Immature natural killer cell (primary cell): ENCODE measurements at regions not wholly inside any gene's neighbourhood (a gene's known extent, or its start where the extent isn't known, plus 50 kb on each side); places are given as distances from the start of the nearest gene placed in this dataset.
"Not testable (repeated sequence)": the region's sequence is repeated elsewhere in the genome, so short reads cannot be mapped to it uniquely, and the experiment has no call there.

ENCODE experiments used
- DNase-seq, 3 donors: peaks; one replicate each; pipeline ENCODE4 v3.0.0; 2022; ENCODE audit warnings: mixed read lengths in 1 of 3
- H3K27ac Mint-ChIP-seq, 6 donors: one replicate each; pipeline ENCODE4 v1.8.0; 2020; ENCODE audit warnings: mixed read lengths in 6 of 6, mild to moderate bottlenecking in 5 of 6, inconsistent platforms in 4 of 6, moderate library complexity in 3 of 6
- H3K27me3 Mint-ChIP-seq, 3 donors: one replicate each; pipeline ENCODE4 v1.8.0; 2020 to 2021; ENCODE audit warnings: low read depth in 3 of 3, mild to moderate bottlenecking in 3 of 3, mixed read lengths in 3 of 3, moderate library complexity in 3 of 3, inconsistent platforms in 1 of 3
- H3K36me3 Mint-ChIP-seq, 3 donors: one replicate each; pipeline ENCODE4 v1.8.0; 2020; ENCODE audit warnings: mixed read lengths in 3 of 3, inconsistent platforms in 2 of 3, mild to moderate bottlenecking in 2 of 3
- H3K4me1 Mint-ChIP-seq, 2 donors: one replicate each; pipeline ENCODE4 v1.8.0; 2020; ENCODE audit warnings: inconsistent platforms in 2 of 2, mild to moderate bottlenecking in 2 of 2, mixed read lengths in 2 of 2, moderate library complexity in 1 of 2
- H3K4me3 Mint-ChIP-seq, 5 donors: one replicate each; pipeline ENCODE4 v1.8.0; 2020; ENCODE audit warnings: mild to moderate bottlenecking in 5 of 5, mixed read lengths in 5 of 5, inconsistent platforms in 3 of 5, moderate library complexity in 3 of 5
- H3K9me3 Mint-ChIP-seq, 6 donors: one replicate each; pipeline ENCODE4 v1.8.0; 2020; ENCODE audit warnings: mild to moderate bottlenecking in 6 of 6, mixed read lengths in 6 of 6, inconsistent platforms in 4 of 6, moderate library complexity in 3 of 6

GRCh38 chr9:19643875-19644274 is 145.0 kb downstream of the SLC24A2 start:
- H3K9me3 Mint-ChIP-seq, result peaks cover 0 to 2% (median 0%) of the 10 kb centered on the region in 6 donors
- peaks cover 0 to 7% (median 3%) of the 10 kb centered on the region in 3 donors for H3K27me3 Mint-ChIP-seq
- no peak for DNase-seq
- no peaks in the 10 kb centered on the region for H3K36me3 Mint-ChIP-seq
- H3K4me3 Mint-ChIP-seq, result no peak overlapping the region
- H3K4me1 Mint-ChIP-seq, result no peaks in the 10 kb centered on the region
- no peak overlapping the region for H3K27ac Mint-ChIP-seq

- H3K4me1 Mint-ChIP-seq, result no peaks in the 10 kb centered on the region
- H3K4me3 Mint-ChIP-seq, result no peak overlapping the region
- H3K27me3 Mint-ChIP-seq, result peaks cover 0 to 4% (median 3%) of the 10 kb centered on the region in 3 donors
- DNase-seq, result no peak
- no peaks in the 10 kb centered on the region for H3K36me3 Mint-ChIP-seq
- H3K27ac Mint-ChIP-seq, result no peak overlapping the region
- peaks cover 0 to 2% (median 0%) of the 10 kb centered on the region in 6 donors for H3K9me3 Mint-ChIP-seq
These were observed 146.6 kb downstream of the SLC24A2 start for GRCh38 chr9:19642256-19642655.

- no peak overlapping the region for H3K4me3 Mint-ChIP-seq
- DNase-seq, result no peak
- H3K27me3 Mint-ChIP-seq, result peaks cover 0 to 4% (median 3%) of the 10 kb centered on the region in 3 donors
- no peak overlapping the region for H3K27ac Mint-ChIP-seq
- H3K36me3 Mint-ChIP-seq, result no peaks in the 10 kb centered on the region
- H3K9me3 Mint-ChIP-seq, result peaks cover 0 to 2% (median 0%) of the 10 kb centered on the region in 6 donors
- no peaks in the 10 kb centered on the region for H3K4me1 Mint-ChIP-seq
These were observed 147.8 kb downstream of the SLC24A2 start for GRCh38 chr9:19641046-19641445.

GRCh38 chr9:19640014-19640413 is 148.8 kb downstream of the SLC24A2 start:
- Mint-ChIP-seq H3K36me3 (no peaks in the 10 kb centered on the region), H3K27ac (no peak overlapping the region), H3K27me3 (peaks cover 0 to 4% (median 3%) of the 10 kb centered on the region in 3 donors), H3K4me1 (no peaks in the 10 kb centered on the region), H3K9me3 (peaks cover 0 to 2% (median 0%) of the 10 kb centered on the region in 6 donors), H3K4me3 (no peak overlapping the region)
- DNase-seq, result no peak

GRCh38 chr9:19637084-19637483 is 151.8 kb downstream of the SLC24A2 start:
- Mint-ChIP-seq H3K27ac (no peak overlapping the region), H3K4me1 (no peaks in the 10 kb centered on the region), H3K36me3 (no peaks in the 10 kb centered on the region), H3K27me3 (peaks cover 0 to 6% (median 3%) of the 10 kb centered on the region in 3 donors), H3K4me3 (no peak overlapping the region), H3K9me3 (peaks cover 0 to 8% (median 0%) of the 10 kb centered on the region in 6 donors)
- DNase-seq, result no peak

GRCh38 chr9:19634881-19635280 is 154.0 kb downstream of the SLC24A2 start:
- peaks cover 0 to 8% (median 0%) of the 10 kb centered on the region in 6 donors for H3K9me3 Mint-ChIP-seq
- no peak overlapping the region for H3K4me3 Mint-ChIP-seq

GRCh38 chr9:19631181-19631580 is 157.7 kb downstream of the SLC24A2 start:
- Mint-ChIP-seq H3K36me3 (no peaks in the 10 kb centered on the region), H3K9me3 (peaks cover 0 to 6% (median 0%) of the 10 kb centered on the region in 6 donors), H3K27me3 (peaks cover 0 to 2% (median 0%) of the 10 kb centered on the region in 3 donors), H3K4me3 (no peak overlapping the region), H3K27ac (no peak overlapping the region), H3K4me1 (no peaks in the 10 kb centered on the region)
- DNase-seq, result no peak

More at GRCh38 chr9:19634881-19635280, 154.0 kb downstream of the SLC24A2 start:
- DNase-seq, result no peak
- Mint-ChIP-seq H3K27me3 (peaks cover 0 to 3% (median 2%) of the 10 kb centered on the region in 3 donors), H3K36me3 (no peaks in the 10 kb centered on the region), H3K27ac (no peak overlapping the region), H3K4me1 (no peaks in the 10 kb centered on the region)

- no peak overlapping the region for H3K27ac Mint-ChIP-seq
- no peaks in the 10 kb centered on the region for H3K36me3 Mint-ChIP-seq
- no peaks in the 10 kb centered on the region for H3K4me1 Mint-ChIP-seq
- H3K9me3 Mint-ChIP-seq, result peaks cover 0 to 6% (median 0%) of the 10 kb centered on the region in 6 donors
- H3K27me3 Mint-ChIP-seq, result peaks cover 0 to 2% (median 0%) of the 10 kb centered on the region in 3 donors
- no peak overlapping the region for H3K4me3 Mint-ChIP-seq
- DNase-seq, result no peak
These were observed 158.1 kb downstream of the SLC24A2 start for GRCh38 chr9:19630760-19631159.

GRCh38 chr9:19629488-19629887 is 159.3 kb downstream of the SLC24A2 start:
- Mint-ChIP-seq H3K4me1 (no peaks in the 10 kb centered on the region), H3K4me3 (no peak overlapping the region), H3K27me3 (peaks cover 0 to 2% (median 0%) of the 10 kb centered on the region in 3 donors), H3K9me3 (peaks cover 0 to 6% (median 0%) of the 10 kb centered on the region in 6 donors), H3K27ac (no peak overlapping the region), H3K36me3 (no peaks in the 10 kb centered on the region)
- DNase-seq, result no peak

- H3K4me3 Mint-ChIP-seq, H3K27ac Mint-ChIP-seq, DNase-seq, H3K27me3 Mint-ChIP-seq, H3K9me3 Mint-ChIP-seq, H3K36me3 Mint-ChIP-seq, H3K4me1 Mint-ChIP-seq: not testable (repeated sequence)
These were observed 163.4 kb downstream of the SLC24A2 start for GRCh38 chr9:19625426-19625825.

GRCh38 chr9:19624519-19624918 is 164.3 kb downstream of the SLC24A2 start:
- H3K27ac Mint-ChIP-seq, result no peak overlapping the region

GRCh38 chr9:19623941-19624340 is 164.9 kb downstream of the SLC24A2 start:
- Mint-ChIP-seq H3K4me1 (no peaks in the 10 kb centered on the region), H3K4me3 (no peak overlapping the region), H3K36me3 (no peaks in the 10 kb centered on the region), H3K27ac (no peak overlapping the region), H3K9me3 (no peaks in the 10 kb centered on the region), H3K27me3 (peaks cover 0 to 7% (median 5%) of the 10 kb centered on the region in 3 donors)
- DNase-seq, result no peak

More at GRCh38 chr9:19624519-19624918, 164.3 kb downstream of the SLC24A2 start:
- Mint-ChIP-seq H3K9me3 (no peaks in the 10 kb centered on the region), H3K4me3 (no peak overlapping the region), H3K36me3 (no peaks in the 10 kb centered on the region), H3K4me1 (no peaks in the 10 kb centered on the region), H3K27me3 (peaks cover 0 to 5% (median 2%) of the 10 kb centered on the region in 3 donors)
- DNase-seq, result no peak

GRCh38 chr9:19620326-19620725 is 168.5 kb downstream of the SLC24A2 start:
- no peak for DNase-seq
- Mint-ChIP-seq H3K4me3 (no peak overlapping the region), H3K27ac (no peak overlapping the region), H3K36me3 (no peaks in the 10 kb centered on the region), H3K4me1 (no peaks in the 10 kb centered on the region), H3K27me3 (peaks cover 0 to 10% (median 5%) of the 10 kb centered on the region in 3 donors), H3K9me3 (no peaks in the 10 kb centered on the region)

GRCh38 chr9:19619221-19619620 is 169.6 kb downstream of the SLC24A2 start:
- no peaks in the 10 kb centered on the region for H3K36me3 Mint-ChIP-seq
- H3K27me3 Mint-ChIP-seq, result peaks cover 0 to 10% (median 5%) of the 10 kb centered on the region in 3 donors
- no peak for DNase-seq
- H3K4me3 Mint-ChIP-seq, result no peak overlapping the region
- no peaks in the 10 kb centered on the region for H3K4me1 Mint-ChIP-seq
- no peak overlapping the region for H3K27ac Mint-ChIP-seq
- no peaks in the 10 kb centered on the region for H3K9me3 Mint-ChIP-seq

GRCh38 chr9:19618816-19619215 is 170.0 kb downstream of the SLC24A2 start:
- DNase-seq, result no peak
- H3K27ac Mint-ChIP-seq, result no peak overlapping the region
- H3K27me3 Mint-ChIP-seq, result peaks cover 0 to 7% (median 3%) of the 10 kb centered on the region in 3 donors
- H3K4me1 Mint-ChIP-seq, result no peaks in the 10 kb centered on the region
- no peaks in the 10 kb centered on the region for H3K36me3 Mint-ChIP-seq
- H3K4me3 Mint-ChIP-seq, result no peak overlapping the region
- H3K9me3 Mint-ChIP-seq, result no peaks in the 10 kb centered on the region
